Effector CD4-positive, alpha-beta T cell (primary cell): ENCODE measurements at regions not wholly inside any gene's neighbourhood (a gene's known extent, or its start where the extent isn't known, plus 50 kb on each side); places are given as distances from the start of the nearest gene placed in this dataset.
A peak's percentile ranks its signal among the peaks of the same experiment; 100 is the strongest.

Experiments
- DNase-seq: peaks from one replicate; pipeline ENCODE4 v3.0.0-alpha.2; 2020

GRCh38 chr12:14153803-14154202, 172.4 kb upstream of the GRIN2B start:
- DNase-seq: no peak

DNA sequence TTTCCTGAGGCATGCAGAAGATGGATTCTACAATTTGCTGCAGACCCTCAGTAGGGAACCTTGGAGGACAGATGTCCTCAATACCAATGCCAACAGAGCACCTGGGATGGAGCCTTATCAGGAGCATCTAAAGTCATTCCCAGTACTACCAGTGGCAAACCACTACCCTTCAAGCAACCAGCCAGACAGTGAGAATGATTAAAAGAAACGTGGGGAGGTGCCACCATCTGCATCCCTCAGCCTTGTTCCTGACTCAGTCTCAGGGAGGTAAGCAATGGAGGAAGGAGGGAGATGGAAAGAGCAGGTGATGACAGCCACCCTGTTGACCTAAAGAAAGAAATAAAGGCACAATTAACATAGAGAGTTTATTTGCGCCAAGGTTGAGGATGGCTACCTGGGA, 175.2 kb upstream of the GRIN2B start:
- no peak for DNase-seq

DNA sequence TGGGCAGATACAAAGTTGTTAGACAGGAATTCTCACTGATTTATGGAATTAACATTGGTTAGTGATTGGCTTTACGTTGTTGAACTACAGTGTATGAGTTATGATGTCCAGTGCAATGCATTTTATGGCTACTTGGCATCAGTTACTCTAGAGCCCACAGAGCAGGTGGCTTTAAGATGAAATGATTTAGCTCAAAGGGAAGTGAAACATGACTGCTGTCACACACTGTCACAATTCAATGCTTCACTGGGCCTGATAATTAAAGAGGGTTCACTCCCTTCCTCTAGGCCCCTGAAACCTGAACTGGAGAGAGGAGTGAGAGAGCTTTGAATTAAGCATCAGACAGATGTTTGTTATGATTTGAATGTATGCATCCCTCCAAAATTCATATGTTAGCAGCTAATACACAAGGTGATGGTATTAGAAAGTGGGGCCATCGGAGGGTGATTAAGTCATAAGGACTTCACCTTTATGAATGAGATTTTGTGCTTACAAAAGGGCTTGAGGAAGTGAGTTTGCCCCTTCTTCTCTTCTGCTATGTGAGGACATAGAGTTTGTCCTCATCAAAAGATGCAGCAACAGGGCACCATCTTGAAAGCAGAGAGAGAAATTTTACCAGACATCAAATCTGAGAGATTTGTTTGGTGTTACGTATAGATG, 175.8 kb upstream of the GRIN2B start:
- no peak for DNase-seq

- no peak for DNase-seq
These were observed 182.9 kb upstream of the GRIN2B start for GRCh38 chr12:14164266-14164665.

- peak; percentile 10 for DNase-seq
These were observed 185.7 kb upstream of the GRIN2B start for GRCh38 chr12:14167005-14167628.

- DNase-seq: no peak
These were observed 187.9 kb upstream of the GRIN2B start for GRCh38 chr12:14169281-14169680.

DNA sequence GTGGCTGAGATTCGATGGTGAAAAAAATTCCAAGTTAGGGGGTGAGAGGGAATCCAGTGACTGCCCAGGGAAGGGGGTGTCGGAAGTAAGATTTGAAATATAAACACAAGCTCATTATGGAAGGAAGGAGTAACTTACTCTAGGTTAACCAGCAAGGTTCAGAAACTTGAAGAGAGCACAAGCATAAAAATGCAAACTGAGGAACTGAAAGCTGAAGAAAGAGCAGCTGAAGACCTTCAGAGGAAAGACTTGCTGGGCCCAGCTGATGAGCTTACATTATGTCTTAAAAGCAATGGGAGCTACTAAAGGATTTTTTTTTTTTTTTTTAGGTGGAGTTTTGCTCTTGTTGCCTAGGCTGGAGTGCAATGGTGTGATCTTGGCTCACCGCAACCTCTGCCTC, 189.7 kb upstream of the GRIN2B start:
- DNase-seq: no peak

- no peak for DNase-seq
These were observed 190.3 kb upstream of the ATF7IP start for GRCh38 chr12:14175206-14175605.

- peak; percentile 3 for DNase-seq
These were observed 179.9 kb upstream of the ATF7IP start for GRCh38 chr12:14185427-14186192.

DNA sequence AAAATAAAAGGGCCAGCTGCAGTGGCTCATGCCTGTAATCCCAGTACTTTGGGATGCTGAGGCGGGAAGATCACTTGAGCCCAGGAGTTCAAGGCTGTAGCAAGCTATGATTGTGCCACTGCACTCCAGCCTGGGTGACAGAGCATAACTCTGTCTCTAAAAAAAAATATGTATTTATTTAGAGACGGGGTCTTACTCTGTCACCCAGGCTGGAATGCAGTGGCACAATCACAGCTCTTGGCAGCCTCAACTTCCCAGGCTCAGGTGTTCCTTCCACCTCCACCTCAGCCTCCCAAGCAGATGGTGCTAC, 179.3 kb upstream of the ATF7IP start:
- DNase-seq: no peak

GRCh38 chr12:14187002-14187401, 178.5 kb upstream of the ATF7IP start:
- no peak for DNase-seq

DNA sequence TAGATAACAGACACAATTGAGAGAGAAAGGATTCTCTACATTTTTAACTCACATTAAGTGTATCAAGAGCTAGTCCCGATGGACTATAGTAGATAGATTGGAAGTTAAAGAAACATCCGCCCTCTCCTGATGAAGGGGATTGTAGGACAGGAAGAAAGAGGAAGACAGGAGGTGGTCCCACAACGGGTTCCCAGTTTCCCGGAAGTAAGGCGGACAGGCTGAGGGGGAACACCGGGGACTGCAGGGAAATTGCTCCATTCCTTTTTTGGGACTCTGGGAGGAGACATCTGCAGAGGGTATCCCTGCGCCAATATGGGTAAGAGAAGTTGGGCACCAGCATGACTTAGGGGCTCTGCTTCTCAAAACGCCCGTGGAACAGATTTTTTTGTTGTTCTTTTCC, 177.5 kb upstream of the ATF7IP start:
- no peak for DNase-seq

GRCh38 chr12:14188744-14189143, 176.7 kb upstream of the ATF7IP start:
- no peak for DNase-seq

- DNase-seq: no peak
These were observed 174.8 kb upstream of the ATF7IP start for GRCh38 chr12:14190694-14191093.

DNA sequence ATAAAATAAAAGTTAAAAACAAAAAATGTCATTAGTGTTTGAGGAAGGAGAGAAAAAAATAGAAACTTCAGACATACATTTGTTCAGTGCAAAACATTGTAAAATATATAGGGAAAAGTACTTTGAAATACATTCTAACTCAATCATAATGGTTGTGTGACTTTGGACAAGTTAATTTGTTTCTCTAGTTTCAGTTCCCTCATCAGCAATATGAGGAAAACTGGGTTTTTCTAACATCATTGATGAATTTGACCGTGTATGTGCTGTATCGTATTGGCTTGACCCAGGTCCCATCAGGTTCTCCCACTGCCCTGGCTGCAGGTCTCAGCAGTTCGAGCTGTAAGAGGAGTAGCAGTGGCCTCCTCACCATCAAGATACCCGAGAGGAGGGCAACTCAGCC, 173.9 kb upstream of the ATF7IP start:
- no peak for DNase-seq

DNA sequence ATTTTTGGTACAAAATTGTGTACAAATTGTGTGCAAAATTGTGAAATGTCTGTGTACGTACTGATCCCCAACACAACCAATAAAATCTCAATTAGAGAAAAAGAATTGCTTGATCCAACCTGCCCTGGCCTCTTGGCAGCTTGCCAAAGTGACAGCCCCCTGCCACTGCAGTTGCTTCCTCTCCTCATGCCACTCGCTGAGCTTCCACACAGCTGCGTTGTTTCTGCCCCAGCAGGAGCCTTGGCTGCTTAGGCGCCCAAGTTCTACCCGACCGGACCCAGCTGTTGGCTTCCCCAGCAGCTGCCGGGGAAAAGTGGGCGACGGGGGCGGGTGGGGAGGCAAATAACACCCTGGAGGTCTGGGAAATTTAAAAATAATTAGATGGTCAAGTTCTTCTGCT, 171.8 kb upstream of the ATF7IP start:
- DNase-seq: no peak

DNA sequence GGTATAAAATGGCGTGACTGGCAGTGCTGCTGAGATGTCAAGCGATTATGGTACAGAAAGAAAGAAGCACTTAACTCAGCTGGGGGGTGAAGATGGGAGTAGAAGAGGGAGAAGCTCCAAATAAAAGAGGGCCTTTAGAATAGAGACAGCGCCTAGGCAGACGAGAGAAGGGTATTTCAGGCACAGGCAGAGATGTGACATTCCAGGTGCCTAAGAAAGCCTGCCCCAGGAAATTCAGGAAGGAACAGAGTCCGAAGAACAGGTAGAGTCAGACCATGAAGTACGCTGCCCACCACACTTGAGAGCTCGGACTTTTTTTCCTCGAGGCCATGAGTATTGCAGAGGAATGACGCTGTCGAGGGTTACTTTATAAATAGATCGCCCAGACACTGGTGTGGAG, 170.9 kb upstream of the ATF7IP start:
- no peak for DNase-seq

DNA sequence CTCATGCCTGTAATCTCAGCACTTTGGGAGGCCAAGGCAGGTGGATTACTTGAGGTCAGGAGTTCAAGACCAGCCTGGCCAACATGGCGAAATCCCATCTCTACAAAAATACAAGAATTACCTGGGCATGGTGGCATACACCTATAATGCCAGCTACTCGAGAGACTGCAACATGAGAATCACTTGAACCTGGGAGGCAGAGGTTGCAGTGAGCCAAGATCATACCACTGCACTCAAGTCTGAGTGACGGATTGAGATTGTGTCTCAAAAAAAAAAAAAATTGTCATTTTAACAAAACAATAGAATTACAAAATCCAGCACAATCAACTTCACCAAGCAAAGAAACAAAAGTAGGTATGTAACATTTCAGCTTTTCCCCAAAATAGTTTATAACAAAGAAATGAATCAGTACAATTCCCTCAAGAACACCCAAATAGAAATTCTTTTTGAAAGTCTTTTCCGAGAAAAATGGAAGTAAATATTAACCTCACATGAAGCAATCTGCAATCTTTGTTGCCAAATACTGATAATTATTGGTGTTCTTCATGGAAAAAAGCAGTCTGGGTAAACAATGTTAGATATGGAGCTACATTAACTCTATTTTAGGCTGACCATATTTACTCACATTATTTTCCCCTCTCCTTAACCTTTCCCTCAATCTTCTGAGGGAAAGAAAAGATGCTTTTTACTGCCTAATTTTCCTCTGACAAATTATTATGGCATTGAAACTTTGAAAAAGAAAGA, 165.9 kb upstream of the ATF7IP start:
- no peak for DNase-seq

- no peak for DNase-seq
These were observed 164.9 kb upstream of the ATF7IP start for GRCh38 chr12:14200598-14200997.

- no peak for DNase-seq
These were observed 164.2 kb upstream of the ATF7IP start for GRCh38 chr12:14201291-14201690.

DNA sequence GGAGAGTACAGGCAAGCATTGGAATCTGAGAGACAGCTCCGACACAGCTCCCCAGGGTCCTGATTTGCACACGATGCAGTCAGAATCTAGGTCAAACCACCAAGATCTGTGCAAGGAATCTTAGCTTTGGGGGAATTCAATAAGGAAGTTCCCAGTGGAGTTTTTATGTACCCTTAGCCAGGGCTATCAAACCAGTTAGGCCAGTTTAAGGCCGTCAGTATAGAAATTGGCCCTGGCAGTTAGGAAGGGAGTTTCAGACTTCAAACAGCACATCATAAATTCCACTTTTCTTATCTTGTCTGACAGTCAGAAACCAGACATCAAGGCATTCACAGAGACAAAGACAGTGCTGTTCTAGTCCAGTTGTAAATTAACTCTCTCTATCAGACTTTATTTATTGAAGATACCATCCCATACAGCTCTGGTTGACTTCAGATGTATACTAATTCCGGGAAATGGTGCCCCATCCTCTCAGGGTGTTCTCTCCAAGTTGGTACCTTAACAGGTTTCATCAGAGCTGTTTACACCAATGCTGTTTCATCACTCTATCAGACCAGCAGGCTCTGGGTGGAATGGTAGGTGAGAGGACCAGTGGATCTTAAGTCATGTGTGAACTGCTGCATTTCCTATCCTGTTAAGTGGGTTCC, 157.5 kb upstream of the ATF7IP start:
- DNase-seq: no peak

GRCh38 chr12:14211947-14212387, 153.5 kb upstream of the ATF7IP start:
- no peak for DNase-seq

DNA sequence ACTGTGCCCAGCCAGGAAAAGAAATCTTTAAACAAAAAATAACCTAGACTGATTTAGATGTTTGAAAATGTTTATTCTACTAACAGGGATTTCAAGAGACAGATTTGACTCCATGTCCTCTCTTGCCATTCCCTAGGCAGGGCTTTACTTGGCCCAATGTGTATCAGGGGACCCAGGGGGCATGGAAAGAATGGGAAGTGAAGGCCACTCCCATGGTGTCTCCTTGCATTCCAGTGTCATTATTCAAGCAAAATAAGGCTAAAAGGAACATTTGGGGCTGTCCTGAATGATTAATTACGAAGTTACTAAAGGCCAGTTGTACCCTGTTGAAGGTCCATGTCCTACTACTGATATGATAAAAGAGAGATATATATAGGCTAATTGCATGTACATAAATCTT, 151.9 kb upstream of the ATF7IP start:
- DNase-seq: no peak
